T-helper 17 cell (primary cell): ENCODE measurements at regions not wholly inside any gene's neighbourhood (a gene's known extent, or its start where the extent isn't known, plus 50 kb on each side); places are given as distances from the start of the nearest gene placed in this dataset.

Experiments
- ATAC-seq: fragments of 150-1000 bp; cut with Tn5 transposase; 2 replicates; pipeline ENCODE4 v1.10.0; 2021; ENCODE audit warnings: mild to moderate bottlenecking, moderate library complexity
- DNase-seq, 3 donors: peaks; one replicate each; pipeline versions ENCODE4 v3.0.0 to v3.0.0-alpha.2; 2020 to 2021
- H3K9me3 ChIP-seq: one replicate; pipeline ENCODE4 v1.7.0; 2013; ENCODE audit warnings: low read length, mild to moderate bottlenecking; ENCODE audit not compliant: control insufficient read depth, poor library complexity, severe bottlenecking
- H3K27ac Mint-ChIP-seq: one replicate; pipeline ENCODE4 v1.8.0; 2022; ENCODE audit warnings: mild to moderate bottlenecking, moderate library complexity, mixed read lengths
- H3K27me3 Mint-ChIP-seq: one replicate; pipeline ENCODE4 v1.8.0; 2022; ENCODE audit warnings: mixed read lengths
- H3K36me3 Mint-ChIP-seq: one replicate; pipeline ENCODE4 v1.8.0; 2022; ENCODE audit warnings: low read depth, mixed read lengths
- H3K4me1 Mint-ChIP-seq: one replicate; pipeline ENCODE4 v1.8.0; 2022; ENCODE audit warnings: mild to moderate bottlenecking, mixed read lengths
- H3K4me3 Mint-ChIP-seq: one replicate; pipeline ENCODE4 v1.8.0; 2022; ENCODE audit warnings: mild to moderate bottlenecking, moderate library complexity, mixed read lengths

DNA sequence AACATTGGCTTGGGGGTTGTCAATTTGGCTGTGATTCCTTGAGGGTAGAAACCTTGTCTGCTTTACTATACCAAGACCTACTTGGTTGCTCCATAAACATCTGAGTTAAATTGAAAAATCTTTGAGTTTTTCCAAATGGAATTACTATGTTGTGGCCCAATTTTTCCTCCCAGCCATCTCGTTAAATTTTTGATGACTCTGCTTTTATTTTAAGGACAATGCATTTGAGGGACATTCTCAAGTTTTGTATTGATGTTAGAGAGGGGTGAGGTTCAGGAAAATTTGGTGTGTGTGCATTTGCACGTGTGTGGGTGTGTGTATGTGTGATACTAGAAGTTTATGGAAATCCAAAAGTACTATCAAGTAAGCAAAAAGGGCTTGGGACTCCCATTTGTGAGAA, 491.4 kb upstream of the KLF4 start:
- ATAC-seq: no peak
- H3K27me3 Mint-ChIP-seq: no peaks in the 10 kb centered on the region
- H3K27ac Mint-ChIP-seq: no peak overlapping the region

DNA sequence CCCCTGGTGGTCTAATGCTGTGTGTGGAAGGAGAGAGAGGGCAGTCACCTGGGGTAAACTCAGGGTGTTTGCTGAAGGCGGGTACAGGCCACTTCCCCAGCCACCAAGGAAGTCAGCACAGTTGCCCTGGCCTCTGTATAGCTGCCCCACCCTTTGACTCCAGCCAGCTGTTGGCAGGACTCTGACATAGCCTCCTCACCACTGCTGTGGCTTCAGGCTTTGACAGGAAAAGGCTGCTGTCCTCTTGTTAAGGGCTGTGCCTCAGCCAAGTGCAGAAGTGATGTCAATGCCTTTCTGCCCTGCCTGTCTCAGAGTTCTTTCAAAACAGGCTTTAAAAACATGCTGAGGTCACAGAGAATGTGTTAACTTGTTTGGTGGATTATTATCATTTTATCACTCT, 487.2 kb upstream of the KLF4 start:
- DNase-seq: no peak
- H3K36me3 Mint-ChIP-seq: no peaks in the 10 kb centered on the region
- no peak overlapping the region for H3K27ac Mint-ChIP-seq
- H3K4me3 Mint-ChIP-seq: no peak overlapping the region
- H3K4me1 Mint-ChIP-seq: no peaks in the 10 kb centered on the region
- ATAC-seq: peak; percentile 48
- no peaks in the 10 kb centered on the region for H3K27me3 Mint-ChIP-seq
- no peaks in the 10 kb centered on the region for H3K9me3 ChIP-seq

More for the DNA sequence above, 491.4 kb upstream of the KLF4 start:
- H3K9me3 ChIP-seq: no peaks in the 10 kb centered on the region
- Mint-ChIP-seq H3K36me3 (no peaks in the 10 kb centered on the region), H3K4me3 (no peak overlapping the region), H3K4me1 (no peaks in the 10 kb centered on the region)
- no peak for DNase-seq

DNA sequence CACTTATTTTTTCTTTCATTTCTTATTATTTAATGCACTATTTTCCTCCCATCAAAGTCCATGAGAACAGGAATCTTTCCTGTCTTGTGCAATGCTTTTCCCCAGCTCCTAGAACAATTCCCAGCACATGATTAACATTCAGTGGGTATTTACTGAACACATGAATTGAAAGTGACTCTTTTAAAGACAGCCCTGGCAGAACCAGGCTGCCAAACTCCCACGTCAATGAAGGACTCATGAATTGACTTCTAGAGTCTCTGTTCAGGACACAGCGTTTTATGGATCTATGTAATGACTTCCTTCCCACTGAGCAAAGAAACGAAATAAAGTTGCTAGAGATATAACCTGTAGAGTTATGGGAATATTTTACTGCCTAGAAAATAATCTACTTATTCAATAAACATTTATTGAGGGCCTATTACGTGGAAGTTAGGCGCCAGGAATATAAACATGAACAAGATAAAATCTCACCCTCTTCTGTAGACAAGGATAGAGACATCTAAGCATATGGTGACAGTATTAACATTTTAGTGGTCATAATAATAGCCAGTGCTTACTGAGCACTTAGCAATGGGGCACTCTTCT, 485.9 kb upstream of the KLF4 start:
- Mint-ChIP-seq H3K4me3 (no peak overlapping the region), H3K36me3 (no peaks in the 10 kb centered on the region), H3K27me3 (no peaks in the 10 kb centered on the region), H3K4me1 (no peaks in the 10 kb centered on the region), H3K27ac (no peak overlapping the region)
- DNase-seq: no peak
- no peaks in the 10 kb centered on the region for H3K9me3 ChIP-seq
- ATAC-seq: no peak

DNA sequence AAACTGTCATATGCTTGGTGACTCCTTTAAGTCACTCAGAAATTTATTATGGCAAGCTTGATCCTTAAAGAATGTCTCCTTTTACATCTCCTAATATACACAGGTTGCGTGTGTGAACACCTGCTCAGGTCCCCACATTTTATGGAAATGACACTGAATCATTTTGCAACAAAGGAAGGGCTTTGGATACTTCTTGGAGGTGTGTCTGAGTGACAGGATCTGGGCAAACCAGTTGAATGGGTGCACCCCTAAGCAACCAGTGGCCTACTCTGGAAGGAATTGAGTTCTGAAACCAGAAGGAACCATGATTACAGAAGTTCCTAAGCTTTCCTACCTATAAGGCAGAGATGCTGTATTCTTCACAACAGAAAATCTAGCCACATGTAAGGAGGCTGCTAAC, 483.9 kb upstream of the KLF4 start:
- Mint-ChIP-seq H3K27me3 (no peaks in the 10 kb centered on the region), H3K27ac (no peak overlapping the region), H3K4me1 (no peaks in the 10 kb centered on the region), H3K4me3 (no peak overlapping the region), H3K36me3 (no peaks in the 10 kb centered on the region)
- DNase-seq: no peak
- H3K9me3 ChIP-seq: no peaks in the 10 kb centered on the region
- ATAC-seq: no peak

DNA sequence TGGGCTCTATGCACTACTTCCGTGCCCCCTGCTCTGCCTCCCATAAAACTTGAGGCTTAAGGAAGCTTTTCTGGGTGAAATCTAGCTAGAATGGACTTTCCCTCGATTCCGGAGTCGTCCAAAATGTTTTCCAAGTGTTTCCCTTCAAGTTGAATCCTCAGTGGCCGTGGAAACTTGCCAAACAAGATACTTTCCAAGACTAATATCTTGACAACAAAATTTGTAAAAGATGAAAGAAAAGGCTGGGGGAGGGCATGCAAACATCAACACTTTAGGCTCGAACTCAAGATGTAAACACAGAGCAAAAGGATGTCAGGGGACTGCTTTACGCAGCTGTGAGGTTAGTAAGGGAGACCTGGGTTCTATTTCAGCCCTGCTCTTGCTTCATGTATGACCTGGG, 482.8 kb upstream of the KLF4 start:
- Mint-ChIP-seq H3K4me1 (no peaks in the 10 kb centered on the region), H3K36me3 (no peaks in the 10 kb centered on the region), H3K27ac (no peak overlapping the region), H3K27me3 (no peaks in the 10 kb centered on the region), H3K4me3 (no peak overlapping the region)
- DNase-seq (no peak), ATAC-seq (no peak)
- no peaks in the 10 kb centered on the region for H3K9me3 ChIP-seq

DNA sequence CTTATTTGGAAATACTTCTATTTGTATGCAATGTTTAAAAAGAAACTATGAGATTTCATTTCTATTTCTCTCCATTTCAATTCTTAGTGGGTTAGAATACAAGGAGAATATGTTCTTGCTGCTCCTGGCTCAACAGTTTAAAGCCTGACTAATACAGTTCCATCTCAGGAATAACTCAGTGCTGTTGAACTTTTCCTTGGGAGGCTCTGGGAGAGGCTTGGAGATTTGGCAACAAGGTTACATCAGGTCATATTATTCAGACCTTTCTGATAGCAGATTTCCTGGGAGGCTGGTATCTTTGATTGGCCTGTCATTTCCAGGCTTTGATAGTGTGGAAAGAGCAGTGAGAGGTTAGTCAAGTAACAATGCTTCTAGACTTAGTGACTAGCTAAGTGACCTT, 481.7 kb upstream of the KLF4 start:
- Mint-ChIP-seq H3K36me3 (no peaks in the 10 kb centered on the region), H3K4me1 (no peaks in the 10 kb centered on the region), H3K4me3 (no peak overlapping the region), H3K27ac (no peak overlapping the region), H3K27me3 (no peaks in the 10 kb centered on the region)
- no peaks in the 10 kb centered on the region for H3K9me3 ChIP-seq
- DNase-seq (no peak), ATAC-seq (no peak)

DNA sequence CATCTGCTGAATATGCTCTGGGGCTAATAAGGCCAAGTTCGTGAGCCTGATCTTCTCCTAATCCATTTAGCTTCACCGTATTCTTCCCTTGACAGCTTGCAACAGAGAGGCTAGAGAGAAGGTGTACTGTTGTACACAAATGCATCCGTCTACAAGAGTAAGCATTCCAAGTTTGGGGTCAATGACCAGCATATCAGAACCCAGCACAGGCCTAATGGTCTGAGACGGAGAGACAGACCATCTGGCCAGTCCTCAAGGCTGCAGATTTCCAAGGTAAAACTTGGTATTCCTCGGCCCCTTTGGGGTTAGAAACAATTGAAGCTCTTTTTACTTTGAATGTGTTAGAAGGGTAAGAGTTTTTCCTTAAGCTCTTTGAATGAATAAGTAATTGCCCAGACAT, 481.2 kb upstream of the KLF4 start:
- Mint-ChIP-seq H3K4me3 (no peak overlapping the region), H3K27me3 (no peaks in the 10 kb centered on the region), H3K36me3 (no peaks in the 10 kb centered on the region), H3K27ac (no peak overlapping the region), H3K4me1 (no peaks in the 10 kb centered on the region)
- H3K9me3 ChIP-seq: no peaks in the 10 kb centered on the region
- ATAC-seq: no peak
- DNase-seq: no peak

DNA sequence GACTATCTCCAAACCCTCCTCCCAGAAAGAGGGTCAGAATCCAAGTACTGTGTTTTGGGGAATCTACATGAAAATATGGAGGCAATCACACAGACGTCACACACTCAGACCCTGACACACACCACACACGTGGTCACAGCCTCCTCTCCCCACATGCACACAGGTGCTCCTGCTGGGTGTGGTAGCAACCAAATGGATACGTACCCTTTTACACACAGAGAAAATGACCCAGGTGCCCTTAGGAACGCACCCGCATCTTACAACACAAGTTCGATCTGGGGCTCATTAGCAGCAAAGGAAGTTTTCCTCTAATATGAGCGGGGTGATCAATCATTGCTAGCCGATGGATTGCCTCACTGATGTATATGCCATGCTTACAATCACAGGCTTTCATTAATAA, 480.2 kb upstream of the KLF4 start:
- Mint-ChIP-seq H3K4me3 (no peak overlapping the region), H3K4me1 (no peaks in the 10 kb centered on the region), H3K27me3 (no peaks in the 10 kb centered on the region), H3K27ac (no peak overlapping the region), H3K36me3 (no peaks in the 10 kb centered on the region)
- no peak for DNase-seq
- ATAC-seq: no peak
- H3K9me3 ChIP-seq: no peaks in the 10 kb centered on the region

DNA sequence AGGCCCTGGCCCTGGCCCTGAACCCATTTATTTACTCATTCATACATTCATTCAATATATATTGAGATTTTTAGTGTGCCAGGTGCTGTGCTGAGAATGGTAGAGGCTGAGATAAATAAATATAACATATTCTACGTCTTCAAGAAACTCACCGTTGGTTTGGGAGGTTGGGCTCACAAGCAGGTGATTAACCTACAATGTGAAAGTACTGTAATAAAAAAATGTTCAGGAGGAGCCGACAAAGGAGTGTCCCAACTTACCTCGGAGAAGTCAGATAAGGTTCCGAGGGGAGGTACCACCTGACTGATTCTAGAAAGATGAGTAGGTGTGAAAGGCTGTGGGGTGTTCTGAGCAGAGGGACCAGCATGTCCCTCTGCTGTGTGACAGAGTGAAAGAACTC, 479.6 kb upstream of the KLF4 start:
- H3K4me3 Mint-ChIP-seq: no peak overlapping the region
- no peak overlapping the region for H3K27ac Mint-ChIP-seq
- ATAC-seq: no peak
- H3K36me3 Mint-ChIP-seq: no peaks in the 10 kb centered on the region
- no peaks in the 10 kb centered on the region for H3K4me1 Mint-ChIP-seq
- H3K9me3 ChIP-seq: no peaks in the 10 kb centered on the region
- DNase-seq: no peak
- no peaks in the 10 kb centered on the region for H3K27me3 Mint-ChIP-seq

DNA sequence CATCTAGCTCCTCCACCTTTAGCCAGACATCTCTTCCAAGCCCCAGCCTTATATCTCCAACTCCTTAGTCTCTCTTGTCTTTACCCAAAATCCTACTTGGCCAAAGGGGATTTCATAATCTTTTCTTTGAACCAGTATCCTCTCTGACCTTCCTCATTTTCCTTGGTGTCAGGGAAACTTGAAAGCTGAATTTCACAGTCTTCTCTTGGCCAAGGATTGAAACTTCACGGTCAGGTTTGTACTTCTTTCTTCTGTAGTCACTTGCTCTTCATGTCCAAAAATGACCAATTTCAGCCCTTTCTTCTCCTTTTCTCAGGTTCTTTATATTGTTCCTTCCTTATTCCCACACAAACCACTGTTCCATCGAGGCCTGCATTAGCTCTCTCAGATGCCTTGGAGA, 473.7 kb upstream of the KLF4 start:
- no peaks in the 10 kb centered on the region for H3K9me3 ChIP-seq
- H3K36me3 Mint-ChIP-seq: no peaks in the 10 kb centered on the region
- H3K27me3 Mint-ChIP-seq: no peaks in the 10 kb centered on the region
- no peak overlapping the region for H3K4me3 Mint-ChIP-seq
- ATAC-seq (no peak), DNase-seq (no peak)
- no peak overlapping the region for H3K27ac Mint-ChIP-seq
- H3K4me1 Mint-ChIP-seq: no peaks in the 10 kb centered on the region

DNA sequence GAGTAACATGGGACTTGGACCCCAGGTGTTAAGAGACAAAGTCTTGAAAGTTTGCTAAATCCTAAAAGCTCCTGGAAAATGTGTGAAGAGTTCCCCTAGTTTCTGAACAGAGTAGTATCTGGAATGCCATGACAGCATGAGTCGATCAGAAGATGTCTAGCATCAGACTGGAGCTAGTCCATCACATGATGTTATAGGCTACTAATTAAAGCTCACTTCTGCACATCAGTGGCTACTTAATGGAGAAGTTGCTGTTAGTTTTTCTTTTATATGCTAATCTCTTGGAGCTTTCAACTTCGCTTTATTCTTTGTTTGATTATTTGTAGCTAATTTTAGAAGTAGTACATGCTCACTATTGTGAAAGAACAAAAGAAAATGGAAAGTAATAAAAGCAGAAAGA, 471.3 kb upstream of the KLF4 start:
- Mint-ChIP-seq H3K4me3 (no peak overlapping the region), H3K4me1 (no peaks in the 10 kb centered on the region), H3K27me3 (no peaks in the 10 kb centered on the region), H3K36me3 (no peaks in the 10 kb centered on the region), H3K27ac (no peak overlapping the region)
- DNase-seq: no peak
- no peaks in the 10 kb centered on the region for H3K9me3 ChIP-seq
- no peak for ATAC-seq

DNA sequence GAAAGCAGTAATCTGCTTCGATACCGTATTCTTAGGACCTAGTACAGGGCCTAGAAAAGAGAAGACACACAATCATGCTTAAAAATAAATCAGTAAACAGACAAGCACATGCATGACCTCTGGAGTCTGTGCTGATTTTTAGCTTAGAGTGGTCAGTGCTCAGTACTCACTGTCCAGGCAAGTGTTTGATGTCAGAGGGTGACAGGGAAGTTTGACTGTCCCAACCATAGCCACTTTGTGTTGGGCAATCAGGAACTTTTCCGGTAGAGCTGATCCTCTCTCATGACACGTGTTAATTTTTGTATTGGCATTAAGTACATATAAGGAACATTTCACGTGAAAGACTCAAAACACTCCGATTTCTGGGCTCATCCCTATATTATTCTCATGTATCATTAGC, 464.7 kb upstream of the KLF4 start:
- ATAC-seq (no peak), DNase-seq (no peak)
- H3K4me3 Mint-ChIP-seq: no peak overlapping the region
- no peaks in the 10 kb centered on the region for H3K4me1 Mint-ChIP-seq
- H3K27me3 Mint-ChIP-seq: no peaks in the 10 kb centered on the region
- H3K9me3 ChIP-seq: no peaks in the 10 kb centered on the region
- H3K27ac Mint-ChIP-seq: no peak overlapping the region
- H3K36me3 Mint-ChIP-seq: no peaks in the 10 kb centered on the region

DNA sequence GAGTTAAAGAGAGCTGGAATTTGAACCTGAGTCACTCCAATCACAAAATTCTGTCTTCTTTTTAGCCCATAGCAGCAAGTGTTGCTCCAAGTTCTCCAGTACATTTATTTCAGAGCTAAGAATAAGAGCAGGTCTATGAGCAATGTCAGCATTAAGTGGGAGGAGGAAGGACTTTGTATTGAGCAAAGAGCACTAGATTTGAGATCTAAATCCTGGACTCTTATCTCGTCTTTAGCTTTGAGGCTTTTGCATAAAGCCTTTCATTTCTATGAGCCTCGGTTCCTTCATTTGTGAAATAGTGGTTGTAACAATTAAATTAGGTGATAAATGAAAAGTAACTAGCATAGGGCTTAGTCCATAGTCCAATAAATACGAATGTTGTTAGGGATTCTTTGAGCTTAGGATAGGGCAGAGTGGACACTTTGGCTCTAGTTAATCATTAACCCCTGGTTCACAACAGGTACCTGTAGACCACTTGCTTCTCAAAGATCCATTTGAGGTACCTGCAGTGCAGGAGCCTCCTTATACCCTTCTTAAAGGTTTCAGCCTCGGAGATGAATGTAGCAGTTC, 464.1 kb upstream of the KLF4 start:
- ATAC-seq: no peak
- no peaks in the 10 kb centered on the region for H3K27me3 Mint-ChIP-seq
- no peak overlapping the region for H3K27ac Mint-ChIP-seq
- no peaks in the 10 kb centered on the region for H3K9me3 ChIP-seq
- no peak overlapping the region for H3K4me3 Mint-ChIP-seq
- DNase-seq: no peak
- no peaks in the 10 kb centered on the region for H3K36me3 Mint-ChIP-seq
- H3K4me1 Mint-ChIP-seq: no peaks in the 10 kb centered on the region

DNA sequence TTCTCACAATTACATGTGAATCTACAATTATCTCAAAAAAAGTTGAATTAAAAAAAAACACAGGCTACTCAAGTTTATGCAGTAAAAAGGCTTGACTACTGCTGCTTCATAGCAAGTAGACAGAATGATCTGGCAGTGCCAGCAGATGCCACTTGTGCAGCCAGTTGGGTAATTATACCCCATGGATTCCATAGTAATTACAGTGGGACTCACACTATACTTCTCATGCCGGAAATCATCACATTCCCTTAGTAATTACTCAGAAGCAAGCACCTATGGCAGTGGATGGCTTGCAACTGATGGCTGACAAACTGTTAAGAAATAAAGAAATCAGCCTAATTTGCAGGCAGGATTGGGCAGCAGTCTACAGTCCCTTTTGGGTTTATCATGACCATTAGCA, 463.2 kb upstream of the KLF4 start:
- no peaks in the 10 kb centered on the region for H3K4me1 Mint-ChIP-seq
- no peak overlapping the region for H3K27ac Mint-ChIP-seq
- no peak overlapping the region for H3K4me3 Mint-ChIP-seq
- no peaks in the 10 kb centered on the region for H3K27me3 Mint-ChIP-seq
- DNase-seq (no peak), ATAC-seq (no peak)
- no peaks in the 10 kb centered on the region for H3K36me3 Mint-ChIP-seq
- H3K9me3 ChIP-seq: no peaks in the 10 kb centered on the region
